ENCODE measurements at regions not wholly inside any gene's neighbourhood (a gene's known extent, or its start where the extent isn't known, plus 50 kb on each side); places are given as distances from the start of the nearest gene placed in this dataset.

GRCh38 chr13:30133996-30134395 is 173.4 kb downstream of the KATNAL1 start:
- TF ChIP-seq POLR2A (IDR thresholded peaks at IDR 0.05) = no peak
- TF ChIP-seq CTCF (IDR thresholded peaks at IDR 0.05) = no peak

Measured in breast epithelium (tissue), 3 donors.